Endothelial cell of umbilical vein (primary cell): ENCODE measurements at regions not wholly inside any gene's neighbourhood (a gene's known extent, or its start where the extent isn't known, plus 50 kb on each side); places are given as distances from the start of the nearest gene placed in this dataset.

Experiments
- BruUV-seq: library from RNA; stranded (reverse); fragments of 400-500 nt; replicated peaks from 2 replicates; lab custom pipeline; 2021; lab: Mats Ljungman, UMichigan
- CTCF ChIA-PET: fragments of 300-600, 350-600 bp; sonication (Branson Sonifier 250); formaldehyde crosslinking; loops from one replicate; lab custom pipeline; 2021; ENCODE audit warnings: antibody characterized with exemption, inconsistent platforms; lab: Charles Lee
- POLR2A ChIA-PET: fragments of 300-600, 350-600 bp; sonication (Branson Sonifier 250); formaldehyde crosslinking; loops from one replicate; lab custom pipeline; 2021; ENCODE audit warnings: antibody characterized with exemption, inconsistent platforms; lab: Charles Lee
- DNase-seq: peaks from one replicate; pipeline ENCODE4 v3.0.0-alpha.2; 2011; ENCODE audit warnings: low read depth, low spot score
- FAIRE-seq: peaks from 2 replicates; lab custom pipeline; 2011; peaks lifted over from hg19 to GRCh38; lab: Jason Lieb, UNC
- H2AFZ ChIP-seq: 2 replicates; pipeline ENCODE4 v1.6.0; 2012; ENCODE audit warnings: low read depth, low read length, control low read depth, inconsistent platforms
- H3K27ac ChIP-seq: 2 replicates; pipeline ENCODE4 v1.5.1; 2011; ENCODE audit warnings: low read depth, mild to moderate bottlenecking, control low read depth, low read length, moderate library complexity; ENCODE audit not compliant: insufficient read depth
- H3K27me3 ChIP-seq, 2 experiments: 2 replicates each; pipeline versions ENCODE4 v1.6.0 to v1.6.1; 2011; ENCODE audit warnings: low read length in 2 of 2, mixed read lengths in 1 of 2; ENCODE audit not compliant: control insufficient read depth in 2 of 2, insufficient read depth in 2 of 2
- H3K36me3 ChIP-seq, 2 experiments: 2 replicates in 1 of 2; 3 replicates in 1 of 2; pipeline ENCODE4 v1.5.1; 2011; ENCODE audit warnings: low read length in 2 of 2, mild to moderate bottlenecking in 1 of 2, moderate library complexity in 1 of 2; ENCODE audit not compliant: control insufficient read depth in 2 of 2, insufficient read depth in 2 of 2; ENCODE audit errors: extremely low read depth in 1 of 2
- H3K4me1 ChIP-seq: 3 replicates; pipeline ENCODE4 v1.5.1; 2011; ENCODE audit warnings: mild to moderate bottlenecking, low read length; ENCODE audit not compliant: control insufficient read depth, insufficient read depth; ENCODE audit errors: extremely low read depth
- H3K4me2 ChIP-seq: 2 replicates; pipeline ENCODE4 v1.6.1; 2011; ENCODE audit warnings: low read length, control low read depth, mixed read lengths; ENCODE audit not compliant: insufficient read depth
- H3K4me3 ChIP-seq, 3 experiments: fragments of 200-600 bp in 1 of 3; sonication (generic), shearing (Covaris generic) in 1 of 3; replicated peaks in 1 of 3; 2 replicates each; pipeline ENCODE4 v1.5.1; 2011 to 2016; ENCODE audit warnings: control low read depth in 3 of 3, low read length in 3 of 3, mild to moderate bottlenecking in 2 of 3, inconsistent platforms in 1 of 3, low read depth in 1 of 3, moderate library complexity in 1 of 3; ENCODE audit not compliant: insufficient read depth in 1 of 3
- H3K79me2 ChIP-seq: 2 replicates; pipeline ENCODE4 v1.6.0; 2012; ENCODE audit warnings: low read length, inconsistent platforms; ENCODE audit not compliant: control insufficient read depth, insufficient read depth
- H3K9ac ChIP-seq: replicated peaks from 2 replicates; pipeline ENCODE3; 2011; ENCODE audit warnings: low read length, control low read depth; ENCODE audit not compliant: insufficient read depth; ENCODE audit errors: extremely low read depth
- H3K9me1 ChIP-seq: replicated peaks from 3 replicates; pipeline ENCODE4 v1.6.0; 2011; ENCODE audit warnings: mild to moderate bottlenecking, low read length; ENCODE audit not compliant: control insufficient read depth, insufficient read depth; ENCODE audit errors: extremely low read depth
- H3K9me3 ChIP-seq: replicated peaks from 2 replicates; pipeline ENCODE4 v1.5.1; 2012; ENCODE audit warnings: low read length, inconsistent platforms; ENCODE audit not compliant: control insufficient read depth, insufficient read depth
- H4K20me1 ChIP-seq: replicated peaks from 2 replicates; pipeline ENCODE3; 2011; ENCODE audit warnings: mild to moderate bottlenecking, low read length; ENCODE audit not compliant: control insufficient read depth, insufficient read depth; ENCODE audit errors: extremely low read depth
- EZH2 ChIP-seq: IDR thresholded peaks from 2 replicates; pipeline ENCODE4 v1.6.1; 2012; ENCODE audit warnings: borderline replicate concordance, low read depth, mild to moderate bottlenecking, moderate library complexity, low read length, inconsistent platforms; ENCODE audit not compliant: severe bottlenecking
- FOS ChIP-seq: IDR thresholded peaks from 2 replicates; pipeline ENCODE4 v1.6.1; 2011; ENCODE audit warnings: mild to moderate bottlenecking, low read length, moderate library complexity, borderline replicate concordance; ENCODE audit not compliant: insufficient read depth
- GATA2 ChIP-seq: IDR thresholded peaks from 2 replicates; pipeline ENCODE4 v1.7.0; 2011; ENCODE audit warnings: low read depth, mild to moderate bottlenecking, moderate library complexity, mixed read lengths, low read length; ENCODE audit not compliant: insufficient read length, insufficient read depth
- JUN ChIP-seq: IDR thresholded peaks from 2 replicates; pipeline ENCODE4 v1.6.1; 2011; ENCODE audit warnings: borderline replicate concordance, low read depth; ENCODE audit not compliant: insufficient read length, insufficient read depth
- MYC ChIP-seq: IDR thresholded peaks from one replicate; pipeline ENCODE4 v1.6.1; 2011; ENCODE audit warnings: mild to moderate bottlenecking, low read depth, low read length
- POLR2A ChIP-seq: IDR thresholded peaks from 2 replicates; pipeline ENCODE4 v1.6.1; 2012; ENCODE audit warnings: low read depth, mild to moderate bottlenecking, control low read depth, low read length
- POLR2AphosphoS5 ChIP-seq: IDR thresholded peaks from 2 replicates; pipeline ENCODE4 v1.6.1; 2012; ENCODE audit warnings: low read depth, mild to moderate bottlenecking, control low read depth, low read length, moderate library complexity; ENCODE audit not compliant: insufficient read depth
- dilution Hi-C: fragments of 300-500 bp; cut with MboI; formaldehyde crosslinking; loops from one replicate; pipeline ENCODE4 v1.15.0; 2019; ENCODE audit warnings: low sequenced_read_pairs; ENCODE audit not compliant: extremely low pct_ligation_motif_present
- intact Hi-C: fragments of 100-400 bp; cut with micrococcal nuclease; formaldehyde crosslinking; loops from one replicate; pipeline ENCODE4 v1.10.0; 2022
- TF ChIP-seq, protein P1 (sequence below): IDR thresholded peaks from 2 replicates; pipeline ENCODE4 v1.6.1; 2011; ENCODE audit not compliant: insufficient read depth, insufficient read length
- TF ChIP-seq, protein P2 (sequence below), 2 donors: IDR thresholded peaks; 1 replicate in 1 of 2; 2 replicates in 1 of 2; pipeline ENCODE4 v1.5.1; 2011; ENCODE audit warnings: low read length in 2 of 2, mild to moderate bottlenecking in 2 of 2, moderate library complexity in 2 of 2, control low read depth in 1 of 2, inconsistent platforms in 1 of 2, low read depth in 1 of 2; ENCODE audit not compliant: insufficient read depth in 1 of 2; ENCODE audit errors: extremely low read depth in 1 of 2

GRCh38 chr4:155548173-155548572, 118.5 kb upstream of the GUCY1A1 start:
- POLR2A ChIA-PET, result no interaction called here
- intact Hi-C loops (no loop called here), dilution Hi-C loops (no loop called here)
- Histone ChIP-seq H3K36me3 (no peaks in the 10 kb centered on the region), H3K4me3 (no peak overlapping the region), H3K9me3 (no peaks in the 10 kb centered on the region), H3K79me2 (no peaks in the 10 kb centered on the region), H4K20me1 (no peaks in the 10 kb centered on the region), H3K4me2 (no peak overlapping the region), H3K27me3 (no peaks in the 10 kb centered on the region), H3K27ac (no peak overlapping the region), H3K9me1 (no peaks in the 10 kb centered on the region), H2AFZ (peak overlapping the region; percentile 1), H3K9ac (no peak overlapping the region), H3K4me1 (peaks cover 8% of the 10 kb centered on the region)
- CTCF ChIA-PET, result interaction anchor here (1.0 kb wide), 1 partner anchor 19 kb away, joined by 3 read pairs; no protein-coding TSS in a partner anchor
- TF ChIP-seq, protein P1, sequence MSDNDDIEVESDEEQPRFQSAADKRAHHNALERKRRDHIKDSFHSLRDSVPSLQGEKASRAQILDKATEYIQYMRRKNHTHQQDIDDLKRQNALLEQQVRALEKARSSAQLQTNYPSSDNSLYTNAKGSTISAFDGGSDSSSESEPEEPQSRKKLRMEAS, result no peak
- no peak for FAIRE-seq
- no peak for DNase-seq
- BruUV-seq, result no TSS peak

- H4K20me1 ChIP-seq, result no peaks in the 10 kb centered on the region
- H2AFZ ChIP-seq, result no peak overlapping the region
- ChIA-PET CTCF (interaction anchor here (1.9 kb wide), 1 partner anchor 241 kb away, joined by 4 read pairs; no protein-coding TSS in a partner anchor), POLR2A (no interaction called here)
- no peaks in the 10 kb centered on the region for H3K36me3 ChIP-seq
- FAIRE-seq (no peak), DNase-seq (no peak)
- no peaks in the 10 kb centered on the region for H3K9me3 ChIP-seq
- no peak for TF ChIP-seq EZH2
- TF ChIP-seq, protein P1, result no peak
- no peak for TF ChIP-seq POLR2AphosphoS5
- TF ChIP-seq JUN, result no peak
- no peak for TF ChIP-seq POLR2A
- no peak for TF ChIP-seq MYC
- TF ChIP-seq, protein P2, sequence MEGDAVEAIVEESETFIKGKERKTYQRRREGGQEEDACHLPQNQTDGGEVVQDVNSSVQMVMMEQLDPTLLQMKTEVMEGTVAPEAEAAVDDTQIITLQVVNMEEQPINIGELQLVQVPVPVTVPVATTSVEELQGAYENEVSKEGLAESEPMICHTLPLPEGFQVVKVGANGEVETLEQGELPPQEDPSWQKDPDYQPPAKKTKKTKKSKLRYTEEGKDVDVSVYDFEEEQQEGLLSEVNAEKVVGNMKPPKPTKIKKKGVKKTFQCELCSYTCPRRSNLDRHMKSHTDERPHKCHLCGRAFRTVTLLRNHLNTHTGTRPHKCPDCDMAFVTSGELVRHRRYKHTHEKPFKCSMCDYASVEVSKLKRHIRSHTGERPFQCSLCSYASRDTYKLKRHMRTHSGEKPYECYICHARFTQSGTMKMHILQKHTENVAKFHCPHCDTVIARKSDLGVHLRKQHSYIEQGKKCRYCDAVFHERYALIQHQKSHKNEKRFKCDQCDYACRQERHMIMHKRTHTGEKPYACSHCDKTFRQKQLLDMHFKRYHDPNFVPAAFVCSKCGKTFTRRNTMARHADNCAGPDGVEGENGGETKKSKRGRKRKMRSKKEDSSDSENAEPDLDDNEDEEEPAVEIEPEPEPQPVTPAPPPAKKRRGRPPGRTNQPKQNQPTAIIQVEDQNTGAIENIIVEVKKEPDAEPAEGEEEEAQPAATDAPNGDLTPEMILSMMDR (IDR thresholded peaks at IDR 0.05; ENCODE audit: extremely low read depth in 1 of 2, insufficient read depth in 1 of 2, low read depth in 1 of 2, low read length in 2 of 2), result no peak
- TF ChIP-seq FOS, result no peak
- no peak for TF ChIP-seq GATA2
- H3K9me1 ChIP-seq, result no peaks in the 10 kb centered on the region
- no peak overlapping the region for H3K27ac ChIP-seq
- H3K79me2 ChIP-seq, result no peaks in the 10 kb centered on the region
- intact Hi-C loops, result no loop called here
- H3K4me3 ChIP-seq, result no peak overlapping the region
- BruUV-seq, result no TSS peak
- dilution Hi-C loops, result no loop called here
- H3K4me2 ChIP-seq, result no peak overlapping the region
- peaks cover 9% of the 10 kb centered on the region for H3K4me1 ChIP-seq
- no peaks in the 10 kb centered on the region for H3K27me3 ChIP-seq
- no peak overlapping the region for H3K9ac ChIP-seq
Measured at GRCh38 chr4:155546451-155546850, 120.2 kb upstream of the GUCY1A1 start.
